ENCODE measurements at regions not wholly inside any gene's neighbourhood (a gene's known extent, or its start where the extent isn't known, plus 50 kb on each side); places are given as distances from the start of the nearest gene placed in this dataset.

DNA sequence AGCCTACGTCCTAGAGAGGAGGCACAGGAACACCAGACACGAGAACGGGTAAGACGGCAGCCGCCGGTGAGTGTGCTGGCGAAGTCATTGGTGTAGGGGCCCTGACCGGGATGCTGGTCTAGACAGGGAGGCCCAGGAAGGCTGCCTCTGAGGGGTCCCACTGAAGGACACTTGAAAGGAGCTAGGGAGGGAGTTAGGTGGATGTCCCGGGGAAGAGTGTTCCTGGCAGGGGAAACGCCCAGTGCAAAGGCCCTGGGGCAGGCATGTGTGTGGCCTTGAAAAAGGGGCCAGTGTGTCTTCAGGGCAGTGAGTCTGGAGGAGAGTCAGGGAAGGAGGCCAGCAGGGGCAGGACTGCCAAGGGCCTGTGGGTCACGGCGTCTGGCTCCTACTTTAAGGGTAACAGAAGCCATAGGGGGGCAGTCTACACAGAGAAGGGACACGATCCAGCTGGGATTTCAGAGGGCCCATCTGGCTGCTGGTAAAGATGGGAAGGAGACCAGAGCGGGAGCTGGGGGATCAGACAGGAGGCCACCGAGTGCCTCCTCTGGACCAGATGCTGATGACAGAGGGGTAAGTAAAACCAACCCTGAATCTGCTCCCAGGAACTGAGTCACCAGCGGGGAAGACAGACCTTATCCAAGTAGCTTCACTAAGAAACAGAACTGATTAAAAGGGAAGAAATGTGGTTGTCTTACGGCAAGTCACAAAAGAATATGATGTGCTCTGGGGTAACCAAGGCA is 115.9 kb downstream of the LITAF start:
- no peak overlapping the region for H2AFZ ChIP-seq (ENCODE audit: low read length)
- intact Hi-C loops (cut with micrococcal nuclease; ENCODE audit: unreplicated experiment) = no loop called here

GRCh38 chr16:11471548-11471947 is 115.2 kb downstream of the LITAF start:
- H3K36me3 ChIP-seq (ENCODE audit: insufficient read depth, low read length) = no peaks in the 10 kb centered on the region
- H3K79me2 ChIP-seq (ENCODE audit: insufficient read depth, low read depth, low read length) = no peaks in the 10 kb centered on the region
- no peaks in the 10 kb centered on the region for H4K20me1 ChIP-seq (ENCODE audit: insufficient read depth, low read length)
- H3K4me2 ChIP-seq (ENCODE audit: low read length) = no peak overlapping the region
- TF ChIP-seq EZH2phosphoT487 (IDR thresholded peaks at IDR 0.05; ENCODE audit: borderline replicate concordance, low read depth, low read length) = no peak
- no peak for TF ChIP-seq CTCF (conservative IDR thresholded peaks at IDR 0.05; ENCODE audit: low read length)
- peaks cover 8% of the 10 kb centered on the region for H3K4me1 ChIP-seq (ENCODE audit: insufficient read depth, low read length, poor library complexity, severe bottlenecking)
- no peaks in the 10 kb centered on the region for H3K9me2 ChIP-seq (ENCODE audit: insufficient read depth, low read length)
- no peak overlapping the region for H3K27ac ChIP-seq (ENCODE audit: low read depth, low read length, poor library complexity, severe bottlenecking)
- no peak overlapping the region for H2AFZ ChIP-seq (ENCODE audit: low read length)
- CTCF ChIA-PET (ENCODE audit: unreplicated experiment) = no interaction called here
- DNase-seq (ENCODE audit: low spot score) = no peak
- no peaks in the 10 kb centered on the region for H3K9me3 ChIP-seq (ENCODE audit: low read length)
- H3K4me3 ChIP-seq (ENCODE audit: low read depth, low read length, poor library complexity, severe bottlenecking) = no peak overlapping the region
- POLR2A ChIA-PET = no interaction called here
- intact Hi-C loops (cut with micrococcal nuclease; ENCODE audit: unreplicated experiment) = no loop called here
- no TSS peak for BruUV-seq (replicated peaks)

More for the DNA sequence above, 115.9 kb downstream of the LITAF start:
- Histone ChIP-seq H3K36me3 (ENCODE audit: insufficient read depth, low read length) (no peaks in the 10 kb centered on the region), H3K4me3 (ENCODE audit: low read depth, low read length, poor library complexity, severe bottlenecking) (no peak overlapping the region), H3K4me2 (ENCODE audit: low read length) (no peak overlapping the region), H3K27ac (ENCODE audit: low read depth, low read length, poor library complexity, severe bottlenecking) (no peak overlapping the region), H3K4me1 (ENCODE audit: insufficient read depth, low read length, poor library complexity, severe bottlenecking) (peaks cover 8% of the 10 kb centered on the region), H3K9me3 (ENCODE audit: low read length) (no peaks in the 10 kb centered on the region), H3K79me2 (ENCODE audit: insufficient read depth, low read depth, low read length) (no peaks in the 10 kb centered on the region), H4K20me1 (ENCODE audit: insufficient read depth, low read length) (no peaks in the 10 kb centered on the region), H3K9me2 (ENCODE audit: insufficient read depth, low read length) (no peaks in the 10 kb centered on the region)
- TF ChIP-seq EZH2phosphoT487 (IDR thresholded peaks at IDR 0.05; ENCODE audit: borderline replicate concordance, low read depth, low read length) (no peak), CTCF (conservative IDR thresholded peaks at IDR 0.05; ENCODE audit: low read length) (no peak)
- POLR2A ChIA-PET = no interaction called here
- CTCF ChIA-PET (ENCODE audit: unreplicated experiment) = no interaction called here
- DNase-seq (ENCODE audit: low spot score) = no peak
- BruUV-seq (replicated peaks) = no TSS peak

- H3K9me3 ChIP-seq (ENCODE audit: low read length) = no peaks in the 10 kb centered on the region
- no peaks in the 10 kb centered on the region for H3K36me3 ChIP-seq (ENCODE audit: insufficient read depth, low read length)
- no peak overlapping the region for H2AFZ ChIP-seq (ENCODE audit: low read length)
- H3K9me2 ChIP-seq (ENCODE audit: insufficient read depth, low read length) = no peaks in the 10 kb centered on the region
- H3K79me2 ChIP-seq (ENCODE audit: insufficient read depth, low read depth, low read length) = no peaks in the 10 kb centered on the region
- no TSS peak for BruUV-seq (replicated peaks)
- no peak overlapping the region for H3K4me2 ChIP-seq (ENCODE audit: low read length)
- TF ChIP-seq EZH2phosphoT487 (IDR thresholded peaks at IDR 0.05; ENCODE audit: borderline replicate concordance, low read depth, low read length) (no peak), CTCF (conservative IDR thresholded peaks at IDR 0.05; ENCODE audit: low read length) (no peak)
- no peak overlapping the region for H3K27ac ChIP-seq (ENCODE audit: low read depth, low read length, poor library complexity, severe bottlenecking)
- intact Hi-C loops (cut with micrococcal nuclease; ENCODE audit: unreplicated experiment) = no loop called here
- no peak for DNase-seq (ENCODE audit: low spot score)
- H3K4me1 ChIP-seq (ENCODE audit: insufficient read depth, low read length, poor library complexity, severe bottlenecking) = peaks cover 8% of the 10 kb centered on the region
- ChIA-PET POLR2A (no interaction called here), CTCF (ENCODE audit: unreplicated experiment) (no interaction called here)
- no peaks in the 10 kb centered on the region for H4K20me1 ChIP-seq (ENCODE audit: insufficient read depth, low read length)
- H3K4me3 ChIP-seq (ENCODE audit: low read depth, low read length, poor library complexity, severe bottlenecking) = no peak overlapping the region
Measured at GRCh38 chr16:11472410-11472809, 114.3 kb downstream of the LITAF start.
